Epidermal melanocyte (primary cell): ENCODE measurements at regions not wholly inside any gene's neighbourhood (a gene's known extent, or its start where the extent isn't known, plus 50 kb on each side); places are given as distances from the start of the nearest gene placed in this dataset.

Experiments
- DNase-seq: peaks from one replicate; pipeline ENCODE4 v3.0.0; 2011; ENCODE audit warnings: low spot score; ENCODE audit not compliant: insufficient read length

DNA sequence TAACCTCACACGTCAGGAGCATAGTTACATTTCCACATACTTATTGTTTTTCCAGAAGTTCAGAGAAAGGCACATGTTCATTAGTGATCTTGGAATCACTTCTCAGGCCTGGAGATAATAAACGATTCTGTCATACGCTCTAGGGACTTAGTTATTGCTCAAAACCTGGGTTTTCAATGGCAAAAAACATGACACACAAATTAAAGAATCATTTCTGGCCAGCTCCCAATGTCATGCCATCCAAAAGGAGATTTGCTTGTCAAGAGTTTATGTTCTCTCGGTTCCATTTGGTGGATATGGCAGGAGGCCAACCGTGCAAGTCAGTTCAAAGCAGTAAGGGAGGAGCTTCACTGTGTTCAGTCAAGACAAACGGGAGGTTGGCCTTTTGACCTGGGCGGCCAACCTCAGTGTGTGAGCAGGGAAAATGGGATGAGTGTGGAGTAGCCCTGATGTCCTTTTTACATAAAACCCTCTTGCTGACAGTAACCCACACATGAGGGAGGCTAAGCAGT lies 123.4 kb downstream of the NXNL2 start:
- DNase-seq, result no peak

DNA sequence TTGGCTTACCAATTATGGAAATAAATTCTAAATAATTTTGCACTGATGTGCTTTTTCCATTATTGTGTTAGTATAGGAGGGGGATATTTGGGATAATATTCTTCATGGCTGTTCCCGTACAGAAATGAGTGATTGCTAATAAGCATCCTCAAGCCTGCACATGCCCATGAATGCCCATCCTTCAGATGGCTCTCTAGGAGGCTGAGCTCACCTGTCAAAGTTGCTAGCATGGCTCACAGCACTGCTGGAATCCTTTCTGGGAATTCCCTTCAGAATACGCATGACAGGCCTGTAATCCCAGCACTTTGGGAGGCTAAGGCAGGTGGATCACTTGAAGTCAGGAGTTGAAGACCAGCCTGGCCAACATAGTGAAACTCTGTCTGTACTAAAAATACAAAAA lies 124.1 kb downstream of the NXNL2 start:
- DNase-seq, result no peak

DNA sequence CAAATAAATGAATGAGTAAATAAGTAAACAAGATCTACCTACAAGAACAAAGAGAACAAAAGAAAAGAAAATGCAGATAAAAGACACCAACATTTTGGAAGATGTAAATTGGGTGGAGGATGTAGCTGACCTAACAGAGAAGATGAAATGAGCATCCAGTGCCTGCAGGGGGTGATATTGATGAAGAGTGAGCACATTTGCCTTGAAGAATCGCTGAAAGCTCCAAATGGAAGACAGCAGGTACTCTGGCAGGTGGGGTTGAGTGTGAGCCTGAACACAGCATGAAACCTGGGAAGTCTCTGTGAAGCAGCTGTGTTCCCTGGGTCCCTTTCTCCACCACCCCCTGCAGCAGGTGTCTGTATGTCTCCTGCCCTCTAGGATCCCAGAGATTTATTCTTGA lies 125.6 kb downstream of the NXNL2 start:
- no peak for DNase-seq

DNA sequence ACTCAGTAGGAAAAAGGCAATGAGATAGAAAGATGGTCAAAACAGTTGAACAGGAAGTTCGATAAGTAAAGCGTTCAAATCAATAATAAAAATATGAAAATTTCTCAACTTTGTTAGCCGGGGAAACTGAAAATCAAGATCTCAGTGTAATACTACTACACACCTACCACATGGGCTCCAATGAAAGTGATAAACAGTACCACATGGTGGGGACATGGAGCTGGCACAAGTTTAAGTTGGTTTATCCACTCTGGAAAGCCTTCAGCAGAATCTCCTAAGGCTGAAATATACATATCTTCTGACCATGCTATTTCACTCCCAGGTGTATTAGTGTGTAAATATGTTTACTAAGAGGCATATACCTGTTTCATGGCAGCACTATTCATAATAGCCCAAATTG lies 126.8 kb downstream of the NXNL2 start:
- no peak for DNase-seq

- DNase-seq, result no peak
Measured at GRCh38 chr9:88663771-88664419, 128.9 kb downstream of the NXNL2 start.

DNA sequence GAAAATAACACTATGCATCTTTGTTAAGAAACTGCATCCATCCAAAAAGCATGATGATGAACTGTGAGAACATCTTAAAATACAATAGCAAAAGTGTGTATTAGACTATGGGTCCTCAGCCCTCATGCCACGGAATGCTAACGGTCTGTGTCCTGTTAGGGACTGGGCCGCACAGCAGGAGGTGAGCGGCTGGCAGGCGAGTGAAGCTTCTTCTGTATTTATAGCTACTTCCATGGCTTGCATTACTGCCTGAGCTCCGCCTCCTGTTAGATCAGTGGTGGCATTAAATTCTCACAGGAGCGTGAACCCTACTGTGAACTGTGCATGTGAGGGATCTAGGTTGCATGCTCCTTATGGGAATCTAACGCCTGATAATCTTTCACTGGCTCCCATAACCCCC lies 129.8 kb downstream of the NXNL2 start:
- DNase-seq, result no peak

- DNase-seq, result no peak
Measured at GRCh38 chr9:88672874-88673689, 138.1 kb downstream of the NXNL2 start.

- DNase-seq, result no peak
Measured at GRCh38 chr9:88673886-88674285, 138.9 kb downstream of the NXNL2 start.

- DNase-seq, result no peak
Measured at GRCh38 chr9:88676644-88677043, 141.7 kb downstream of the NXNL2 start.

- DNase-seq, result no peak
Measured at GRCh38 chr9:88678008-88678407, 143.0 kb downstream of the NXNL2 start.

- no peak for DNase-seq
Measured at GRCh38 chr9:88678431-88678830, 143.5 kb downstream of the NXNL2 start.

DNA sequence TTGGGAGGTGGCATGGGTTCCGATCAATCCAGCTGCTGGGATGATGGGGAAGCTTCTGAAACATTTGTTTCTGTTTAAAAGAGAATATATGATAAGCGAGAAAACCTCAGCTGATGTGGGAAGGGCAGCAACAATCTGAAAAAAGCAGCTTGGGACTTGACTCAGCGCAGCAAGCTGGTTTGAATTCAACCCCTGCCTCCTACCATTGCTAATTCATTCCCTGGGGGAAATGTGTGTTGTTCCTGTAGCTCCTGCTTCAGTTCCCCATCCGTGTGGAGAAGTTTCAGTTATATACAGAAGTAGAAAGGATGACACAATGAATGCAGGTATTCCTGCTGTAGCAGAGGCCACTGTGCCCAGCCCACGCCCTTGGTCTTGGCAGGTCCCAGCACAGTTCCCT lies 145.1 kb downstream of the NXNL2 start:
- no peak for DNase-seq

- no peak for DNase-seq
Measured at GRCh38 chr9:88680505-88681160, 145.7 kb downstream of the NXNL2 start.

- DNase-seq, result no peak
Measured at GRCh38 chr9:88681434-88681833, 146.5 kb downstream of the NXNL2 start.

GRCh38 chr9:88682431-88682831 lies 147.5 kb downstream of the NXNL2 start:
- no peak for DNase-seq

- DNase-seq, result no peak
Measured at GRCh38 chr9:88684046-88684445, 149.1 kb downstream of the NXNL2 start.

DNA sequence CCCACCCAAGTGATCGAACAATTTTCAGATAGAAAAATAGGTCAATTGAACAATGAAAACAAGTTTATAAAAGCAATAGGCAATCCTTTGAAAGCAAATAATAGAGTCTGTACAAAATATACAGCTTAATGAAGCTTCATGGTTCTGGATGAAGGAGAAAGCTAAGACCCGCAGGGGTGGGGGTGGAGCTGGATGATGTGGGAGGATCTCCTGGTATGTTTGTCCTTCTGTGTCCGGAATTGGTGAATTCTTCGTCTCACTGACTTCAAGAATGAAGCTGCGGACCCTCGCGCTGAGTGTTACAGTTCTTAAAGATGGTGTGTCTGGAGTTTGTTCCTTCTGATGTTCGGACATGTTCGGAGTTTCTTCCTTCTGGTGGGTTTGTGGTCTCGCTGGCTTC lies 149.9 kb downstream of the NXNL2 start:
- no peak for DNase-seq

GRCh38 chr9:88685966-88686365 lies 151.0 kb downstream of the NXNL2 start:
- DNase-seq, result no peak

- no peak for DNase-seq
Measured at GRCh38 chr9:88689509-88690298, 154.7 kb downstream of the NXNL2 start.

DNA sequence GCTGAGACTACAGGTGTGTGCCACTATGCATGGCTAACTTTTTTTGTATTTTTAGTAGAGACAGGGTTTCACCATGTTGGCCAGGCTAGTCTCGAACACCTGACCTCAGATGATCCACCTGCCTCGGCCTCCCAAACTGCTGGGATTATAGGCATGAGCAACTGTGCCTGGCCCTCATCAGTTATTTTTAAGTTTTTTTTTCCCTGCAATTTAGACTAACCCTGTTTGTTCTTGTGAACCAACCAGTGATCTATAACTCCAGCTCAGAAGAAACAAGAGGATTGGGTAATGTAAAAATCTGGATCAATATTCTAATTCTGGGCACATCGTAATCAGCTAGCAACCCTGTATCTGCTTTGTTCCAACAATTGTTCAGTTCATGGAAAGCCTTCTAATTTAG lies 155.7 kb downstream of the NXNL2 start:
- DNase-seq, result no peak

DNA sequence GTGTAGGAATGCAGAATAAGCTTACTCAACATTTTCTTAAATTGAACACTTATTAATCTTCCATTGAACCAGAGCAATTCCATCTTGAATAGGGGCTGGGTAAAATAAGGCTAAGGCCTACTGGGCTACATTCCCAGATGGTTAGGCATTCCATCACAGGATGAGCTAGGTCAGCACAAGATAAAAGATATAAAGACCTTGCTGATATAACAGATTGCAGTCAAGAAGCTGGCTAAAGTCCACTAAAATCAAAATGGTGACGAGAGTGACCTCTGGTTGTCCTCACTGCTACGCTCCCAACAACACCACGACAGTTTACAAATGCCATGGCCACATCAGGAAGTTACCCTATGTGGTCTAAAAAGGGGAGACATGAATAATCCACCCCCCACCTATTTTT lies 156.1 kb downstream of the NXNL2 start:
- DNase-seq, result no peak

- no peak for DNase-seq
Measured at GRCh38 chr9:88691811-88692210, 156.8 kb downstream of the NXNL2 start.
